Large intestine (tissue), 3 donors: ENCODE measurements at regions not wholly inside any gene's neighbourhood (a gene's known extent, or its start where the extent isn't known, plus 50 kb on each side); places are given as distances from the start of the nearest gene placed in this dataset.
A peak's percentile ranks its signal among the peaks of the same experiment; 100 is the strongest.

Experiments
- DNase-seq, 2 donors: peaks; one replicate each; pipeline versions ENCODE4 v3.0.0 to v3.0.0-alpha.2; 2013
- H3K27ac ChIP-seq: one replicate; pipeline ENCODE4 v1.5.1; 2013; ENCODE audit warnings: low read length
- H3K27me3 ChIP-seq: 2 replicates; pipeline ENCODE4 v1.6.1; 2013; ENCODE audit warnings: low read length; ENCODE audit not compliant: control insufficient read depth, insufficient read depth
- H3K36me3 ChIP-seq: 2 replicates; pipeline ENCODE4 v1.6.1; 2013; ENCODE audit warnings: low read length; ENCODE audit not compliant: control insufficient read depth, insufficient read depth
- H3K4me1 ChIP-seq: one replicate; pipeline ENCODE4 v1.6.1; 2013; ENCODE audit warnings: low read length; ENCODE audit not compliant: control insufficient read depth, insufficient read depth
- H3K4me3 ChIP-seq: one replicate; pipeline ENCODE4 v1.5.1; 2013; ENCODE audit warnings: low read length
- H3K9me3 ChIP-seq: one replicate; pipeline ENCODE4 v1.6.1; 2013; ENCODE audit warnings: mild to moderate bottlenecking, low read depth, low read length, moderate library complexity; ENCODE audit not compliant: control insufficient read depth
- WGBS: methylation state at CpG from one replicate; pipeline ENCODE4 v1.1.5; 2013; ENCODE audit warnings: low lambda C conversion rate; ENCODE audit not compliant: insufficient coverage; 5-methylcytosine and 5-hydroxymethylcytosine counted together

GRCh38 chr16:52757746-52758472 is 211.0 kb upstream of the TOX3 start:
- Histone ChIP-seq H3K4me1 (no peaks in the 10 kb centered on the region), H3K9me3 (peaks cover 8% of the 10 kb centered on the region), H3K27ac (no peak overlapping the region), H3K27me3 (no peaks in the 10 kb centered on the region), H3K4me3 (no peak overlapping the region), H3K36me3 (no peaks in the 10 kb centered on the region)
- DNase-seq = no peak
- WGBS = 91% methylated on average over 6 of the region's 10 CpGs

- H3K27me3 ChIP-seq = no peaks in the 10 kb centered on the region
- 20% methylated on average over 1 of the region's 2 CpGs for WGBS
- H3K4me3 ChIP-seq = no peak overlapping the region
- peaks cover 8% of the 10 kb centered on the region for H3K9me3 ChIP-seq
- peak; percentile 17 to 58 for DNase-seq
- no peaks in the 10 kb centered on the region for H3K4me1 ChIP-seq
- H3K27ac ChIP-seq = no peak overlapping the region
- H3K36me3 ChIP-seq = no peaks in the 10 kb centered on the region
These were observed 210.0 kb upstream of the TOX3 start for GRCh38 chr16:52756812-52757517.

- Histone ChIP-seq H3K4me1 (no peaks in the 10 kb centered on the region), H3K9me3 (peaks cover 8% of the 10 kb centered on the region), H3K36me3 (no peaks in the 10 kb centered on the region), H3K27me3 (no peaks in the 10 kb centered on the region), H3K27ac (no peak overlapping the region), H3K4me3 (no peak overlapping the region)
- no CpG with 5 or more reads among the region's 1 CpG for WGBS
- no peak for DNase-seq
These were observed 208.5 kb upstream of the TOX3 start for GRCh38 chr16:52755396-52755795.

- Histone ChIP-seq H3K27me3 (no peaks in the 10 kb centered on the region), H3K36me3 (no peaks in the 10 kb centered on the region), H3K4me1 (no peaks in the 10 kb centered on the region), H3K27ac (no peak overlapping the region), H3K9me3 (peaks cover 8% of the 10 kb centered on the region), H3K4me3 (no peak overlapping the region)
- no peak for DNase-seq
These were observed 204.1 kb upstream of the TOX3 start for GRCh38 chr16:52751035-52751434.

GRCh38 chr16:52748741-52749140 is 201.8 kb upstream of the TOX3 start:
- Histone ChIP-seq H3K27me3 (no peaks in the 10 kb centered on the region), H3K9me3 (no peaks in the 10 kb centered on the region), H3K4me3 (no peak overlapping the region), H3K36me3 (no peaks in the 10 kb centered on the region), H3K27ac (no peak overlapping the region), H3K4me1 (no peaks in the 10 kb centered on the region)
- WGBS = 94% methylated on average over 3 of the region's 4 CpGs
- no peak for DNase-seq

- Histone ChIP-seq H3K36me3 (no peaks in the 10 kb centered on the region), H3K27ac (no peak overlapping the region), H3K4me1 (no peaks in the 10 kb centered on the region), H3K27me3 (no peaks in the 10 kb centered on the region), H3K9me3 (no peaks in the 10 kb centered on the region), H3K4me3 (no peak overlapping the region)
- WGBS = 100% methylated on average over 1 of the region's 2 CpGs
- DNase-seq = no peak
These were observed 200.2 kb upstream of the TOX3 start for GRCh38 chr16:52747088-52747595.

GRCh38 chr16:52743707-52744106 is 196.8 kb upstream of the TOX3 start:
- no peaks in the 10 kb centered on the region for H3K27me3 ChIP-seq
- H3K4me1 ChIP-seq = no peaks in the 10 kb centered on the region
- H3K4me3 ChIP-seq = no peak overlapping the region
- no peaks in the 10 kb centered on the region for H3K9me3 ChIP-seq
- H3K36me3 ChIP-seq = no peaks in the 10 kb centered on the region
- DNase-seq = no peak
- no peak overlapping the region for H3K27ac ChIP-seq
- 100% methylated on average over 1 of the region's 3 CpGs for WGBS

GRCh38 chr16:52742608-52743170 is 195.7 kb upstream of the TOX3 start:
- WGBS = 70% methylated on average over 2 of the region's 4 CpGs

GRCh38 chr16:52742052-52742451 is 195.1 kb upstream of the TOX3 start:
- Histone ChIP-seq H3K9me3 (no peaks in the 10 kb centered on the region), H3K4me3 (no peak overlapping the region), H3K27ac (no peak overlapping the region), H3K4me1 (no peaks in the 10 kb centered on the region), H3K36me3 (no peaks in the 10 kb centered on the region), H3K27me3 (no peaks in the 10 kb centered on the region)
- DNase-seq = no peak
- WGBS = 93% methylated on average over 3 of the region's 8 CpGs

More at GRCh38 chr16:52742608-52743170, 195.7 kb upstream of the TOX3 start:
- H3K36me3 ChIP-seq = no peaks in the 10 kb centered on the region
- DNase-seq = no peak
- H3K4me1 ChIP-seq = no peaks in the 10 kb centered on the region
- no peak overlapping the region for H3K4me3 ChIP-seq
- H3K9me3 ChIP-seq = no peaks in the 10 kb centered on the region
- no peaks in the 10 kb centered on the region for H3K27me3 ChIP-seq
- H3K27ac ChIP-seq = no peak overlapping the region

GRCh38 chr16:52741351-52741750 is 194.4 kb upstream of the TOX3 start:
- H3K9me3 ChIP-seq = no peaks in the 10 kb centered on the region
- no peak overlapping the region for H3K4me3 ChIP-seq
- H3K27ac ChIP-seq = no peak overlapping the region
- no peak for DNase-seq
- H3K27me3 ChIP-seq = no peaks in the 10 kb centered on the region
- H3K36me3 ChIP-seq = no peaks in the 10 kb centered on the region
- no peaks in the 10 kb centered on the region for H3K4me1 ChIP-seq
- WGBS = no CpG with 5 or more reads among the region's 7 CpGs
